ENCODE measurements at regions not wholly inside any gene's neighbourhood (a gene's known extent, or its start where the extent isn't known, plus 50 kb on each side); places are given as distances from the start of the nearest gene placed in this dataset.

DNA sequence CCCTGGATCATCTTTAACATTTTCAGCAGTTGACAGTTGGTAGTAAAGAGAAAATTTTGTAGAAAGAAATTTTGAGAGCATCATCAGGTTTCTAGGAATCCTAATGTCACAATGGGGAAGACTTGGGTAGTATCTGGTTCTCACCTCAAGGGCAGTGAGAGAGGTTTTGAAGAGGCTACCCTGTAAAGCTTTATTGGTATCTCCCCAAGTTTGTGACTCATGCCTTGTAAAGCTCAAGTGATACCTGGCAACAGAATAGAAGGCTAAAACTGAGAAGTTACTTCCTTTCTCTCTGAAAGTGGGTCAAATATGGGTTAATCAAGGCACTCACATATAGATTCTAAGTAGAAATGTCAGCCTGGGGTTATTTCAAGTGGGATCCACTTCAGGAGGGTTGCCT, 196.4 kb downstream of the SUCNR1 start:
- DNase-seq = no peak
- intact Hi-C loops (cut with micrococcal nuclease) = loop anchor here (10.0 kb wide), 1 partner anchor 275 kb away; no protein-coding TSS in a partner anchor
- CTCF ChIA-PET = no interaction called here

DNA sequence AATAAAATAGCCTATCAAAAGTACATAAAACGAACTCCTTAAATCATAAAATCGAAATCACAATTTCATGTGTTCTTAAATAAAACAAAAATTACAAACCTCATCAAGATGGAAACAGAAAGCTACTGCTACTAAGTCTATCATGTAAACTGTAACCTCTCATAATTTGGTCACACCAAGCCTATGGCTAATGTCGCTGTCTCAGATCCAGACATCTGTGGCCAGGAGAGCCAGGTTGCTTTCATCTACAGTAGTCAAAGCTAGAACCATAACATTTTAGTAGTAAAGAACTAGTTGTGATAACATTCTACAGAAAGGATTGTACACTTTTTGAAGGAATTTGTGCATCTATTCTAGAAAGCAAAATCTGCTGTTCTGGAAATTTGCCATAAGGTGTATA, 197.4 kb upstream of the MBNL1 start:
- CTCF ChIA-PET = interaction anchor here (0.6 to 3.8 kb wide), 14 partner anchors 10 to 454 kb away, joined by 3 to 25 read pairs (median 5); no protein-coding TSS in a partner anchor
- Mint-ChIP-seq H3K36me3 (ENCODE audit: low read depth) (no peaks in the 10 kb centered on the region), H3K9me3 (no peaks in the 10 kb centered on the region), H3K27ac (no peak overlapping the region), H3K4me3 (no peak overlapping the region), H3K27me3 (ENCODE audit: low read depth) (no peaks in the 10 kb centered on the region), H3K4me1 (ENCODE audit: low read depth) (peaks cover 3% of the 10 kb centered on the region)
- no peak for DNase-seq
- intact Hi-C loops (cut with micrococcal nuclease) = loop anchor here (10.0 kb wide), 1 partner anchor 273 kb away; no protein-coding TSS in a partner anchor

More for the DNA sequence above, 196.4 kb downstream of the SUCNR1 start:
- Mint-ChIP-seq H3K9me3 (no peaks in the 10 kb centered on the region), H3K4me1 (ENCODE audit: low read depth) (no peaks in the 10 kb centered on the region), H3K4me3 (no peak overlapping the region), H3K27me3 (ENCODE audit: low read depth) (no peaks in the 10 kb centered on the region), H3K36me3 (ENCODE audit: low read depth) (no peaks in the 10 kb centered on the region), H3K27ac (no peak overlapping the region)

GRCh38 chr3:152071924-152072323, 196.8 kb upstream of the MBNL1 start:
- H3K27me3 Mint-ChIP-seq (ENCODE audit: low read depth) = no peaks in the 10 kb centered on the region
- no peaks in the 10 kb centered on the region for H3K9me3 Mint-ChIP-seq
- H3K27ac Mint-ChIP-seq = no peak overlapping the region
- peak; percentile 18 for DNase-seq
- no peak overlapping the region for H3K4me3 Mint-ChIP-seq
- H3K4me1 Mint-ChIP-seq (ENCODE audit: low read depth) = peaks cover 3% of the 10 kb centered on the region
- intact Hi-C loops (cut with micrococcal nuclease) = loop anchor here (1.0 to 10.0 kb wide), 5 partner anchors 273 to 502 kb away; no protein-coding TSS in a partner anchor
- CTCF ChIA-PET = interaction anchor here (0.6 to 3.8 kb wide), 24 partner anchors 10 to 453 kb away, joined by 3 to 25 read pairs (median 3); no protein-coding TSS in a partner anchor
- H3K36me3 Mint-ChIP-seq (ENCODE audit: low read depth) = no peaks in the 10 kb centered on the region

DNA sequence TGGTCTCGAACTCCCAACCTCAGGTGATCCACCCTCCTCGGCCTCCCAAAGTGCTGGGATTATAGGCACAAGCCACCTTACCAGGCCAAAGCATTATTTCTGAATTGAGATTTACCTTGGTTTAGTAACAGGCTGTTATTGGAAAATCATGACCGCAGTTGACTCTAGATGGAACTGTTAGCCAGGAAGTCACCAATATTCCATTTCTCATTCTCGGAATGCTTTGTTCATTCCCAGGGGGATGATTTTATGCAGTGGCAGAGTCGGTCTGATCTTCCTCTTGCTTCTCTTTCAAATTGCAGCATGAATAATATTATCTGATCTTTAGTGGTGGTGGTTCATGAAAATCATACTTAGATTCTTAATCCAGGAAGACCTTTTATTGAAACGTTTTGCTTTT, 195.5 kb upstream of the MBNL1 start:
- H3K4me1 Mint-ChIP-seq (ENCODE audit: low read depth) = peaks cover 3% of the 10 kb centered on the region
- no peaks in the 10 kb centered on the region for H3K27me3 Mint-ChIP-seq (ENCODE audit: low read depth)
- H3K4me3 Mint-ChIP-seq = no peak overlapping the region
- no peak for DNase-seq
- H3K36me3 Mint-ChIP-seq (ENCODE audit: low read depth) = no peaks in the 10 kb centered on the region
- intact Hi-C loops (cut with micrococcal nuclease) = loop anchor here (10.0 kb wide), 1 partner anchor 272 kb away; no protein-coding TSS in a partner anchor
- CTCF ChIA-PET = interaction anchor here (0.6 to 3.8 kb wide), 9 partner anchors 10 to 448 kb away, joined by 3 to 25 read pairs (median 5); no protein-coding TSS in a partner anchor
- no peak overlapping the region for H3K27ac Mint-ChIP-seq
- H3K9me3 Mint-ChIP-seq = no peaks in the 10 kb centered on the region

DNA sequence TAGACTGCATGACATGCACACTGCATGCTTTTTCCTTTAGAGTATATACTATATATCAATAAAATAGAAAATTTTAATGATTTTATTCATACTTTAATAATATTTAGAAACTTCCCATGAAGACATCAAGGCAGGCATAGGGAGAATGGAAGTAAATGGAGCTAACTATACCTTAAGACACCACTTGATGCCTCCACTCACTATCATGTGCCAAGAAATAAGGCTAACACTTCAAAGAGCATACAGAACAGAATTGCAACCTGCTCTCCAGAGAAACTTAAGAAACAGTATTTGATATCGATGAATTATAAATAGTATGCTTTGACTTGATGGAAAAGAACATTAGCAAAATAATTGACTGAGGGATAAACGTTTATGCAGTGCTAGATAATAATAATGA, 192.6 kb upstream of the MBNL1 start:
- intact Hi-C loops (cut with micrococcal nuclease) = loop anchor here (1.0 to 10.0 kb wide), 2 partner anchors 269 to 396 kb away; no protein-coding TSS in a partner anchor
- no peak overlapping the region for H3K27ac Mint-ChIP-seq
- H3K27me3 Mint-ChIP-seq (ENCODE audit: low read depth) = no peaks in the 10 kb centered on the region
- H3K4me3 Mint-ChIP-seq = no peak overlapping the region
- no peaks in the 10 kb centered on the region for H3K36me3 Mint-ChIP-seq (ENCODE audit: low read depth)
- DNase-seq = no peak
- CTCF ChIA-PET = interaction anchor here (0.9 to 1.5 kb wide), 2 partner anchors 391 to 396 kb away, joined by 3 to 5 read pairs; no protein-coding TSS in a partner anchor
- peaks cover 7% of the 10 kb centered on the region for H3K9me3 Mint-ChIP-seq
- H3K4me1 Mint-ChIP-seq (ENCODE audit: low read depth) = peaks cover 7% of the 10 kb centered on the region

GRCh38 chr3:152079980-152080379, 188.7 kb upstream of the MBNL1 start:
- Mint-ChIP-seq H3K36me3 (ENCODE audit: low read depth) (no peaks in the 10 kb centered on the region), H3K9me3 (peaks cover 7% of the 10 kb centered on the region), H3K4me1 (ENCODE audit: low read depth) (peaks cover 7% of the 10 kb centered on the region), H3K4me3 (no peak overlapping the region), H3K27ac (no peak overlapping the region), H3K27me3 (ENCODE audit: low read depth) (no peaks in the 10 kb centered on the region)
- CTCF ChIA-PET = no interaction called here
- intact Hi-C loops (cut with micrococcal nuclease) = loop anchor here (10.0 kb wide), 1 partner anchor 265 kb away; no protein-coding TSS in a partner anchor
- DNase-seq = no peak

DNA sequence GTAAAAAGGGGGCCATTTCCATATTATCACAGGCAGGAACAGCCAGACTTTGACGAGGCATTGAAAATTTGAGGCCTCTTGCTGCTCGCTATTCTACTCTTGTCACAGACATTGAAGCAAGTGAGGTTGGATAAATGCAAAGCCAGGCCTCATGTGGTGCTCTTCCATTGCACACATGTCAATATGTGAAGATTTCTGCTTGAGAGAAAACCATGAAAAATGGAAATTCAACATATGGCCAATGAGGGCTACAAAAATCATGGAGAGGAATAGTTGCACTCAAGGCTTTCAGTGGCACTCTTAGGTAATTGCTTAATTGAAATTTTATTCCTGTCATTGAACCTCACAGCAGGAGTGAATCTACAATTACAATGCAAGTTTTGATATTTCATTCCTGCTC, 185.6 kb upstream of the MBNL1 start:
- H3K9me3 Mint-ChIP-seq = peaks cover 7% of the 10 kb centered on the region
- no peak overlapping the region for H3K4me3 Mint-ChIP-seq
- CTCF ChIA-PET = interaction anchor here (1.9 kb wide), 1 partner anchor 11 kb away, joined by 10 read pairs; no protein-coding TSS in a partner anchor
- no peak overlapping the region for H3K27ac Mint-ChIP-seq
- intact Hi-C loops (cut with micrococcal nuclease) = no loop called here
- no peaks in the 10 kb centered on the region for H3K36me3 Mint-ChIP-seq (ENCODE audit: low read depth)
- no peak for DNase-seq
- H3K27me3 Mint-ChIP-seq (ENCODE audit: low read depth) = no peaks in the 10 kb centered on the region
- peaks cover 8% of the 10 kb centered on the region for H3K4me1 Mint-ChIP-seq (ENCODE audit: low read depth)

GRCh38 chr3:152084441-152085158, 184.1 kb upstream of the MBNL1 start:
- Mint-ChIP-seq H3K4me1 (ENCODE audit: low read depth) (peaks cover 8% of the 10 kb centered on the region), H3K27me3 (ENCODE audit: low read depth) (no peaks in the 10 kb centered on the region), H3K4me3 (no peak overlapping the region), H3K9me3 (peaks cover 7% of the 10 kb centered on the region), H3K36me3 (ENCODE audit: low read depth) (no peaks in the 10 kb centered on the region), H3K27ac (no peak overlapping the region)
- intact Hi-C loops (cut with micrococcal nuclease) = no loop called here
- CTCF ChIA-PET = interaction anchor here (1.9 kb wide), 1 partner anchor 13 kb away, joined by 10 read pairs; no protein-coding TSS in a partner anchor
- DNase-seq = no peak

DNA sequence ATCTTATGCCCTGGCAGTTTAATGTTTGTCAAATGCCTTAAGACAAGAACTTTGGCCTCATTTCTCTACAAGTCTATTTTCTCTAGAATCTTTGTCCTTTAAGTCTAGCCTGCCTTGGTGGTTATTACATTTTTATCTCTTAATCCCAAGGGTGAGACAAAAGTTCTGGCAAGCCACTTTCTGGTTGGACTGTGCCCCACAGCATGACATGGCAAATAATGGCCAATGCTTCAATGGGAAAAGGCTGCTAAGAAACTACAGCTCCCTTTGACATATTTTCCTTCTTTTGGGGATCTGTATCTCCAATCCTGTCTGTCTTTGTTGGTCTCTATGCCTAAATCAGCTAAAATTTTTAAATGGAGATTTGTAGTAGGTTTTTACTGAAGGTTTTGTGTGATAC, 181.6 kb upstream of the MBNL1 start:
- no peak overlapping the region for H3K27ac Mint-ChIP-seq
- no peaks in the 10 kb centered on the region for H3K9me3 Mint-ChIP-seq
- H3K4me3 Mint-ChIP-seq = no peak overlapping the region
- H3K27me3 Mint-ChIP-seq (ENCODE audit: low read depth) = peaks cover 2% of the 10 kb centered on the region
- no peak for DNase-seq
- intact Hi-C loops (cut with micrococcal nuclease) = no loop called here
- H3K36me3 Mint-ChIP-seq (ENCODE audit: low read depth) = no peaks in the 10 kb centered on the region
- H3K4me1 Mint-ChIP-seq (ENCODE audit: low read depth) = peaks cover 3% of the 10 kb centered on the region
- CTCF ChIA-PET = no interaction called here

- Mint-ChIP-seq H3K4me3 (no peak overlapping the region), H3K36me3 (ENCODE audit: low read depth) (no peaks in the 10 kb centered on the region), H3K4me1 (ENCODE audit: low read depth) (peaks cover 3% of the 10 kb centered on the region), H3K27me3 (ENCODE audit: low read depth) (peaks cover 2% of the 10 kb centered on the region), H3K27ac (no peak overlapping the region), H3K9me3 (peaks cover 2% of the 10 kb centered on the region)
- no peak for DNase-seq
- intact Hi-C loops (cut with micrococcal nuclease) = no loop called here
- CTCF ChIA-PET = no interaction called here
Observed at GRCh38 chr3:152089528-152089927, 179.2 kb upstream of the MBNL1 start.

- CTCF ChIA-PET = no interaction called here
Observed at GRCh38 chr3:152091725-152092124, 177.0 kb upstream of the MBNL1 start.

GRCh38 chr3:152093901-152094300, 174.8 kb upstream of the MBNL1 start:
- Mint-ChIP-seq H3K27ac (no peak overlapping the region), H3K4me1 (ENCODE audit: low read depth) (no peaks in the 10 kb centered on the region), H3K9me3 (peaks cover 3% of the 10 kb centered on the region), H3K4me3 (no peak overlapping the region), H3K27me3 (ENCODE audit: low read depth) (peaks cover 2% of the 10 kb centered on the region), H3K36me3 (ENCODE audit: low read depth) (no peaks in the 10 kb centered on the region)
- CTCF ChIA-PET = no interaction called here
- intact Hi-C loops (cut with micrococcal nuclease) = no loop called here
- DNase-seq = no peak

More at GRCh38 chr3:152091725-152092124, 177.0 kb upstream of the MBNL1 start:
- no peaks in the 10 kb centered on the region for H3K36me3 Mint-ChIP-seq (ENCODE audit: low read depth)
- intact Hi-C loops (cut with micrococcal nuclease) = no loop called here
- H3K27ac Mint-ChIP-seq = no peak overlapping the region
- H3K4me1 Mint-ChIP-seq (ENCODE audit: low read depth) = no peaks in the 10 kb centered on the region
- peaks cover 3% of the 10 kb centered on the region for H3K9me3 Mint-ChIP-seq
- H3K4me3 Mint-ChIP-seq = no peak overlapping the region
- DNase-seq = no peak
- peaks cover 2% of the 10 kb centered on the region for H3K27me3 Mint-ChIP-seq (ENCODE audit: low read depth)

DNA sequence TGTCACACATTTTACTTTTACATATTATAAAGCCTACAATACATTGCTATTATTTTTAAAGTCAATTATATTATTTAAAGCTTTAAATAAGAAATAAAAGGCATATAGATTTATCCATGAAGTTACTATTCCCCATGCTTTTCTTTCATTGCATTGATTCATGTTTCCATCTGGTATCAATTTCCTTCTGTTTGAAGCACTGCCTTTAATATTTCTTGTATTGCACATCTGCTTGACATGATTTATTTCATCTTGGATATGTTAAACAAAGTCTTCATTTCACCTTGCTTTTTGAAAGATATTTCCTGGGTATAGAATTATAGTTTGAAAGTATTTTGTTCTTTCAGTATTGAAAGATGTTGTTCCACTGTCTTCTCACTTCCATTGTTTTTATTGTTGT, 174.3 kb upstream of the MBNL1 start:
- H3K9me3 Mint-ChIP-seq = peaks cover 3% of the 10 kb centered on the region
- no peak overlapping the region for H3K27ac Mint-ChIP-seq
- H3K27me3 Mint-ChIP-seq (ENCODE audit: low read depth) = peaks cover 2% of the 10 kb centered on the region
- intact Hi-C loops (cut with micrococcal nuclease) = no loop called here
- no peaks in the 10 kb centered on the region for H3K4me1 Mint-ChIP-seq (ENCODE audit: low read depth)
- CTCF ChIA-PET = no interaction called here
- H3K36me3 Mint-ChIP-seq (ENCODE audit: low read depth) = no peaks in the 10 kb centered on the region
- H3K4me3 Mint-ChIP-seq = no peak overlapping the region
- DNase-seq = no peak
